Muscle layer of colon (tissue), 2 donors: ENCODE measurements at regions not wholly inside any gene's neighbourhood (a gene's known extent, or its start where the extent isn't known, plus 50 kb on each side); places are given as distances from the start of the nearest gene placed in this dataset.
"Not testable (repeated sequence)": the region's sequence is repeated elsewhere in the genome, so short reads cannot be mapped to it uniquely, and the experiment has no call there.

Source experiments
- H3K27ac ChIP-seq: one replicate; pipeline ENCODE4 v1.7.0; 2013; ENCODE audit warnings: low read depth, mild to moderate bottlenecking, low read length, moderate library complexity
- H3K27me3 ChIP-seq, 2 donors: one replicate each; pipeline ENCODE4 v1.7.0; 2013; ENCODE audit warnings: low read length in 2 of 2, mild to moderate bottlenecking in 2 of 2; ENCODE audit not compliant: insufficient read depth in 2 of 2, control insufficient read depth in 1 of 2
- H3K36me3 ChIP-seq: one replicate; pipeline ENCODE4 v1.7.0; 2013; ENCODE audit warnings: mild to moderate bottlenecking, low read length; ENCODE audit not compliant: insufficient read depth
- H3K4me1 ChIP-seq: one replicate; pipeline ENCODE4 v1.7.0; 2013; ENCODE audit warnings: mild to moderate bottlenecking, low read length; ENCODE audit not compliant: insufficient read depth
- H3K4me3 ChIP-seq, 2 donors: one replicate each; pipeline ENCODE4 v1.7.0; 2013; ENCODE audit warnings: low read length in 2 of 2, low read depth in 1 of 2, mild to moderate bottlenecking in 1 of 2, moderate library complexity in 1 of 2
- H3K9ac ChIP-seq: one replicate; pipeline ENCODE4 v1.7.0; 2013; ENCODE audit warnings: low read length
- H3K9me3 ChIP-seq: one replicate; pipeline ENCODE4 v1.7.0; 2013; ENCODE audit warnings: mild to moderate bottlenecking, low read length
- donor health status: abdominal sarcoma.
- donor health status: Adenocarcinoma of cecum.

GRCh38 chr2:223267160-223267951, 215.4 kb downstream of the KCNE4 start:
- Histone ChIP-seq H3K4me1 (no peaks in the 10 kb centered on the region), H3K9me3 (no peaks in the 10 kb centered on the region), H3K4me3 (no peak overlapping the region), H3K36me3 (no peaks in the 10 kb centered on the region), H3K9ac (no peak overlapping the region), H3K27me3 (no peaks in the 10 kb centered on the region), H3K27ac (no peak overlapping the region)

DNA sequence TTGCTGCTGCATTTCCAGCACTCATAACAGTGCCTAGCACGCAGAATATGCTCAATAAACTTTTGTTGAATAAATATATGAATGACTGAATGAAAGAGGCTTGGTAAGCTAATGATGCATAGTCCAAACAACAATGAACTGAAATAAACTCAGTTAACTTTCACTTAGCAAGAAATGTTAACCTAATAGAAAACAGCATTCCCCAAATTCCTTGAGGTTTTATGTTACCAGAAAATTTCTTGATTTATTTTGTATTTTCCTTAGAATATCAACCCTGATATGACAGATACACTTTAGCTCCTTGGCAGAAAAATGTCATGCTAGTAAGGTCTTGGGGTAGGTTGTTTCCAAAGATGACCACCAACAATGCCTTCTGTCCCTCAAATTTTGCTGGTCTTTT, 217.4 kb downstream of the KCNE4 start:
- no peaks in the 10 kb centered on the region for H3K9me3 ChIP-seq
- H3K27ac ChIP-seq: no peak overlapping the region
- H3K36me3 ChIP-seq: no peaks in the 10 kb centered on the region
- no peaks in the 10 kb centered on the region for H3K27me3 ChIP-seq
- no peak overlapping the region for H3K9ac ChIP-seq
- no peaks in the 10 kb centered on the region for H3K4me1 ChIP-seq
- H3K4me3 ChIP-seq: no peak overlapping the region

- no peaks in the 10 kb centered on the region for H3K36me3 ChIP-seq
- no peaks in the 10 kb centered on the region for H3K27me3 ChIP-seq
- H3K4me1 ChIP-seq: no peaks in the 10 kb centered on the region
- no peak overlapping the region for H3K27ac ChIP-seq
- H3K9ac ChIP-seq: no peak overlapping the region
- no peak overlapping the region for H3K4me3 ChIP-seq
- H3K9me3 ChIP-seq: no peaks in the 10 kb centered on the region
Measured at GRCh38 chr2:223270548-223270947, 218.6 kb downstream of the KCNE4 start.

DNA sequence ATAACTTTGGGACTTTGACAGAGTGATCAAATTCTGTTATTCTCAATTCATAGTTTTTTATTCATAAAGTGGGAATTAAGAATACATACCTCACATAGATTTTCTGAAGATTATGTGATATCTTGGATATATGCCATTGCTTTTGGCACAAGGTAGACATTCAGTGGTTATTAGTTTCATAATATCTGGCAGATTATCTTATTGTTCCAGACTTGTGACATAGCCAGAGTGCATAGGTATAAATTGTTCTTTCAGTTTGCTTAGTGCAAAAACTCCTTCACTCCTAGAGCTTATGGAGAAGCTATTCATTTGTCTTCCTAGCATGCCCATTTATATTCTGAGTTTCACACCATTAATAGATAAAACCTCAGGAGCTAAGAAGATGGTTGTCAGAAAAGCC, 222.0 kb downstream of the KCNE4 start:
- Histone ChIP-seq H3K9me3 (no peaks in the 10 kb centered on the region), H3K27ac (no peak overlapping the region)

DNA sequence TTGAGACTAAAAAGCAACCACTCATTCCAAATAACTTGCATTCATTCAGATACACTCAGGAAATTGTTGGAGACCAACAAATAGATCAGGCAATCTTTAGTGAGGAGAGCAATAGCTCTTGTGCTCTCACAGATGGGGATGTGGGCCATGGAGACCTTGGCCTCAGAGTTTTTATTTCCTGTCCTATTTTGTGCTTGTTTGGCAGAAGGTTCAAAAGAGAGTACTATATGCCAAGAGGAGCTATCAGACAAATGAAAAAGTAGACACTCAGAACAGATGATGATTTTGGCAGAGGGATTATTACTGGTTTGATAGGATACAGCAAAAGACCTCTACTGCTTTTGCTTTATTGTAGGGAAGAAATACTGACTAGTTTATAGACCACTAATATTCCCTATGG, 230.2 kb downstream of the KCNE4 start:
- Histone ChIP-seq H3K4me3 (no peak overlapping the region), H3K36me3 (no peaks in the 10 kb centered on the region), H3K4me1 (no peaks in the 10 kb centered on the region), H3K9ac (no peak overlapping the region), H3K27me3 (no peaks in the 10 kb centered on the region), H3K27ac (no peak overlapping the region), H3K9me3 (no peaks in the 10 kb centered on the region)

More for the DNA sequence above, 222.0 kb downstream of the KCNE4 start:
- Histone ChIP-seq H3K4me1 (no peaks in the 10 kb centered on the region), H3K4me3 (no peak overlapping the region), H3K36me3 (no peaks in the 10 kb centered on the region), H3K27me3 (no peaks in the 10 kb centered on the region), H3K9ac (no peak overlapping the region)

- Histone ChIP-seq H3K27me3 (no peaks in the 10 kb centered on the region), H3K27ac (no peak overlapping the region), H3K4me3 (no peak overlapping the region), H3K4me1 (no peaks in the 10 kb centered on the region), H3K36me3 (no peaks in the 10 kb centered on the region), H3K9ac (no peak overlapping the region), H3K9me3 (no peaks in the 10 kb centered on the region)
Measured at GRCh38 chr2:223283329-223283728, 231.3 kb downstream of the KCNE4 start.

GRCh38 chr2:223283771-223284170, 231.8 kb downstream of the KCNE4 start:
- Histone ChIP-seq H3K4me1 (no peaks in the 10 kb centered on the region), H3K27me3 (no peaks in the 10 kb centered on the region), H3K9ac (no peak overlapping the region), H3K36me3 (no peaks in the 10 kb centered on the region), H3K27ac (no peak overlapping the region), H3K4me3 (no peak overlapping the region), H3K9me3 (no peaks in the 10 kb centered on the region)

- no peak overlapping the region for H3K27ac ChIP-seq
- H3K9me3 ChIP-seq: no peaks in the 10 kb centered on the region
- no peak overlapping the region for H3K4me3 ChIP-seq
- no peaks in the 10 kb centered on the region for H3K4me1 ChIP-seq
- H3K36me3 ChIP-seq: no peaks in the 10 kb centered on the region
- no peaks in the 10 kb centered on the region for H3K27me3 ChIP-seq
- H3K9ac ChIP-seq: no peak overlapping the region
Measured at GRCh38 chr2:223285370-223286265, 233.6 kb downstream of the KCNE4 start.

GRCh38 chr2:223294756-223295155, 242.8 kb downstream of the KCNE4 start:
- H3K27me3 ChIP-seq: no peaks in the 10 kb centered on the region
- H3K9me3 ChIP-seq: no peaks in the 10 kb centered on the region
- H3K9ac ChIP-seq: no peak overlapping the region
- H3K27ac ChIP-seq: no peak overlapping the region
- no peaks in the 10 kb centered on the region for H3K36me3 ChIP-seq
- no peak overlapping the region for H3K4me3 ChIP-seq
- H3K4me1 ChIP-seq: no peaks in the 10 kb centered on the region

- no peak overlapping the region for H3K4me3 ChIP-seq
- H3K27me3 ChIP-seq: no peaks in the 10 kb centered on the region
- no peaks in the 10 kb centered on the region for H3K4me1 ChIP-seq
- no peak overlapping the region for H3K27ac ChIP-seq
- H3K9ac ChIP-seq: no peak overlapping the region
- no peaks in the 10 kb centered on the region for H3K36me3 ChIP-seq
- no peaks in the 10 kb centered on the region for H3K9me3 ChIP-seq
Measured at GRCh38 chr2:223297788-223298187, 245.8 kb downstream of the KCNE4 start.

DNA sequence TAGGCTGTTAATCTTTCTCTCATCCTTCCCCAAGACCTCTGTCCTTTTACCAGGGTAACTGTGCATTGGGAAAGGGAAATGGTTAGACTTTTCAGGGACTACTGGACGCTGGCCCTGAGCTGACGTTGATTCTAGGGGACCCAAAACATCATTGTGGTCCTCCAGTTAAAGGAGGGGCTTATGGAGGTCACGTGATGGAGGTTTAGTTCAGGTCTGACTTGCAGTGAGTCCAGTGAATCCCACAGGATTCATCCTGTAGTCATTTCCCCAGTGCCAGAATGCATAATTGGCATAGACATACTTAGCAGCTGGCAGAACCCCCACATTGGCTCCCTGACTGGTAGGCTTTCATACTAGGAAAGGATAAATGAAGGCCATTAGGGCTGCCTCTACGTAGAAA, 246.3 kb downstream of the KCNE4 start:
- not testable (repeated sequence) for H3K9me3 ChIP-seq, H3K4me3 ChIP-seq, H3K4me1 ChIP-seq, H3K9ac ChIP-seq, H3K27ac ChIP-seq, H3K27me3 ChIP-seq, H3K36me3 ChIP-seq
